ENCODE measurements at regions not wholly inside any gene's neighbourhood (a gene's known extent, or its start where the extent isn't known, plus 50 kb on each side); places are given as distances from the start of the nearest gene placed in this dataset.

- TF ChIP-seq CTCF (IDR thresholded peaks at IDR 0.05) = no peak
- no peak for TF ChIP-seq EP300 (IDR thresholded peaks at IDR 0.05)
- no peak for TF ChIP-seq POLR2A (IDR thresholded peaks at IDR 0.05)
Measured at GRCh38 chr19:28445826-28446225, 767.1 kb downstream of the UQCRFS1 start.
